ENCODE measurements at regions not wholly inside any gene's neighbourhood (a gene's known extent, or its start where the extent isn't known, plus 50 kb on each side); places are given as distances from the start of the nearest gene placed in this dataset.
"Not testable (repeated sequence)": the region's sequence is repeated elsewhere in the genome, so short reads cannot be mapped to it uniquely, and the experiment has no call there.

DNA sequence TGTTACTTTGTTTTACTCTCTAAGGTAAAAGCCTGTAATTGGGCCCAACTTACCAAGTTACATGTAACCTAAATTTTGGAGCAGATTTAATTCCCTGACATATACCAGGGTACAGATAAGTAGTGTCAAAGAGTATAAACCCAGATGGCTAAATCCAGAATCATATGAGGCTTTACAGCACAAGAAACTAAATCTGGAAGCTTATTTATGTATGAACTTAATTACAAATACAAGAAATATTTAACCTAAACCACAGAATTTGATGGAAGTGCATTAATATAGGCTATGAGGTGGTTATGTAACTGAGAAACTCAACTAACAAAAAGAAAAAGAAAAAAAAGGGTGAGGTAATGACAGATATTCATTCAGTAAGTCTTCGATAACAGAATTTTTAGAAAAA lies 930.2 kb upstream of the ALCAM start:
- DNase-seq (ENCODE audit: low spot score in 2 of 2) (no peak), ATAC-seq (replicated peaks; ENCODE audit: extremely low read depth, poor library complexity, severe bottlenecking) (no peak)
- Mint-ChIP-seq H3K9me3 (peaks cover 3% of the 10 kb centered on the region), H3K36me3 (ENCODE audit: insufficient read depth) (no peaks in the 10 kb centered on the region), H3K27me3 (no peaks in the 10 kb centered on the region), H3K27ac (ENCODE audit: low read depth) (no peak overlapping the region), H3K4me1 (no peaks in the 10 kb centered on the region), H3K4me3 (no peak overlapping the region)

DNA sequence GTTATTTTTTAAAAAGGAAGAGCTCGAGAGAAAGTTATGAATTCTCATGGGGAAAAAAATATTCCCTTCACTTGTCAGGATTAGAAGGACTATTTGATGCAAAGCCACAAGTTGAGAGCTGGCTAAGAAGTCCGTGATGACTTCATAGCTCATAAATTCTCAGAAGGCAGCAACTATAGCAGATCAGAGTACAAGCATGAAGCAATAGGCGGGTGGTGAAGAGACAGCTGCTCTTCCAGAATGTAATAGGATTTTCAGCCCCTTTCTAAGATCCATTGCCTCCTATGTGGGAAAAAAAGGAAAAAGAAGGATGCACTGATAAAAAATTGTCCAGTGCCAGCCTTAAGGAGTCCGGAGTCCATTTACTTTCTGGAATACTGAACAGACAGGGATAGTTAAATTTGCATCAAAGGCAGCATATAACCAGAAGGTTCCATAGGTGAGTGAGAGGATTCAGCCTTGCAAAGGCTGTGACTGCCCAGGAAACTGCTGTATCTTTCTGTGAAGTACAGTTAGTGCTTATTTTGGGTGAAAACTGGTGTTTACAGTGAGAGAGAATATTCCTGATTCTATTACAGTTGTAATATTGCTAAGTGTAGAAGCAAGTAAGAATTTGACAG lies 929.5 kb upstream of the ALCAM start:
- no peaks in the 10 kb centered on the region for H3K36me3 Mint-ChIP-seq (ENCODE audit: insufficient read depth)
- no peak for DNase-seq (ENCODE audit: low spot score in 2 of 2)
- H3K27ac Mint-ChIP-seq (ENCODE audit: low read depth) = no peak overlapping the region

DNA sequence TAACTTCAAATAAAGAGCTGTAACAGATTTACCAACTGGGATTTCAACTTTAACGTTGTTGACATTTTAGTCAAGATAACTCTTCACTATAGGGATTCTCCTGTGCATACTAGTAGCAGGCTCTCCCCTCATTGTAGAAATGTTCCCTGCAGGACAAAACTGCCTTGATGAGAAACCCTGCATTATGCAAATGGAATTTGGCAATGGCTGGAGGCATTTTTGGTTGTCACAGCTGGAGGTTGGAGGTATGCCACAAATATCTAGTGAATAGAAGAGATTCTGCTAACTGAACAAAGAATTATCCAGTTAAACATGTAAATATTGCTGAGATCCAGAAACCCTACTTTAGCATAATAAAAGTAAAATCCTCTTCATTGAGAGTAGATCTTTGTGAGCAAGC lies 928.8 kb upstream of the ALCAM start:
- H3K36me3 Mint-ChIP-seq (ENCODE audit: insufficient read depth) = no peaks in the 10 kb centered on the region
- no peak for ATAC-seq (replicated peaks; ENCODE audit: extremely low read depth, poor library complexity, severe bottlenecking)

More for the DNA sequence above, 929.5 kb upstream of the ALCAM start:
- H3K4me1 Mint-ChIP-seq = no peaks in the 10 kb centered on the region
- H3K4me3 Mint-ChIP-seq = no peak overlapping the region
- no peak for ATAC-seq (replicated peaks; ENCODE audit: extremely low read depth, poor library complexity, severe bottlenecking)
- H3K9me3 Mint-ChIP-seq = peaks cover 10% of the 10 kb centered on the region
- H3K27me3 Mint-ChIP-seq = no peaks in the 10 kb centered on the region

DNA sequence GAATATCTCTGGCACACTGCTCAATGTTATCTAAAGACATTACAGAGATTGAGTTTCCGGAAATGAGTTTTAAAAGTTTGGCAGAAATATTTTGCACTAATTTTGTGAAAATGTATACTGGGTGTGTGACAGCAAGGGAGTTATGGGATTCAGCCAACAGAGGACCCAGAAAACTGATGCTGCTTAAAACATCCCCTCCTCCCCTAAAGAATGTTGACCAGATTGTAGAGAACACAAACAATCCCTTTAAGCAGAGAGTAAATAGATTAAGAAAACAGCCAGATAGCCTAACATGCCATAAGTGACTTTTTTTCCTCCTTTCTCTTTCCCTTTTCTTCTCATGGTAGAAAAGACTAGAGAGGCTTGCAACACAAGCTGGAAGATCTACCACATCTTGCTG lies 928.0 kb upstream of the ALCAM start:
- Mint-ChIP-seq H3K9me3 (peaks cover 15% of the 10 kb centered on the region), H3K4me3 (no peak overlapping the region), H3K27ac (ENCODE audit: low read depth) (no peak overlapping the region), H3K4me1 (no peaks in the 10 kb centered on the region), H3K27me3 (no peaks in the 10 kb centered on the region), H3K36me3 (ENCODE audit: insufficient read depth) (no peaks in the 10 kb centered on the region)
- no peak for DNase-seq (ENCODE audit: low spot score in 2 of 2)
- ATAC-seq (replicated peaks; ENCODE audit: extremely low read depth, poor library complexity, severe bottlenecking) = no peak

More for the DNA sequence above, 928.8 kb upstream of the ALCAM start:
- Mint-ChIP-seq H3K27ac (ENCODE audit: low read depth) (no peak overlapping the region), H3K4me1 (no peaks in the 10 kb centered on the region), H3K9me3 (peaks cover 13% of the 10 kb centered on the region), H3K27me3 (no peaks in the 10 kb centered on the region), H3K4me3 (no peak overlapping the region)
- DNase-seq (ENCODE audit: low spot score in 2 of 2) = no peak

DNA sequence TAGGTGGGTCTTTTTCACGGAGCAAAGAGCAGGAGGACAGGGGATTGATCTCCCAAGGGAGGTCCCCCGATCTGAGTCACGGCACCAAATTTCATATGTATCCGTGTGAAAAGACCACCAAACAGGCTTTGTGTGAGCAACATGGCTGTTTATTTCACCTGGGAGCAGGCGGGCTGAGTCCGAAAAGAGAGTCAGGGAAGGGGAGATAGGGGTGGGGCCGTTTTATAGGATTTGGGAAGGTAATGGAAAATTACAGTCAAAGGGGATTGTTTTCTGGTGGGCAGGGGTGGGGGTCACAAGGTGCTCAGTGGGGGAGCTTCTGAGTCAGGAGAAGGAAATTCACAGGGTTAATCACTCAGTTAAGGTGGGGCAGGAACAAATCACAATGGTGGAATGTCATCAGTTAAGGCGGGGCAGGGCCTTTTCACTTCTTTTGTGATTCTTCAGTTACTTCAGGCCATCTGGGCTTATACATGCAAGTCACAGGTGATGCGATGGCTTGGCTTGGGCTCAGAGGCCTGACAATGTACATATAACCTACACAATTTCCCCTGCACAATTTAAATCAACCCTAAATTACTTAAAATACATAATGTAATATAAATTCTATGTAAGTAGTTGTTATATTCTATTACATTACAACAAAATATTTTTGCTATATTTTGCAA lies 921.3 kb upstream of the ALCAM start:
- not testable (repeated sequence) for H3K27ac Mint-ChIP-seq (ENCODE audit: low read depth); H3K36me3 Mint-ChIP-seq (ENCODE audit: insufficient read depth); H3K4me3 Mint-ChIP-seq; H3K4me1 Mint-ChIP-seq; H3K27me3 Mint-ChIP-seq; DNase-seq (ENCODE audit: low spot score in 2 of 2); ATAC-seq (replicated peaks; ENCODE audit: extremely low read depth, poor library complexity, severe bottlenecking)
- H3K9me3 Mint-ChIP-seq = peaks cover 26% of the 10 kb centered on the region

DNA sequence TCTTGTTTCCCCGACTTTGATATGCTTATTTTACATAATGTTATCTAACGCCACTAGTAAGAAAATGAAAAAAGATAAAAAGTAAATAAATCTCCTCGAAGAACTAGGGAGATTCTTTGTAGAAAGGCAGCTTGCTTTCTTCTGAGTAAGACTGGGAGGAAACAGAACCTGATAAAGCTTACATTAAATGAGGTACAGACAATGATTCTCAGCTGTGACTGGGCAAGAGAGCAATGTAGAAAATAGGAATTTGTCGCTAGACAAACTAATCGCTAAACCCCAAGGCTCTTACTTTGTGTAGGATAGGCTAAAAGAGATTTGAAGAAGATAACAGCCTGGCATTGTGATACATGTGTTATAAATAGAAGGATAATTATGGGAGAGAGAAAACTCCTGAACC lies 919.0 kb upstream of the ALCAM start:
- Mint-ChIP-seq H3K9me3 (peaks cover 13% of the 10 kb centered on the region), H3K4me1 (no peaks in the 10 kb centered on the region), H3K27ac (ENCODE audit: low read depth) (no peak overlapping the region), H3K4me3 (no peak overlapping the region), H3K27me3 (no peaks in the 10 kb centered on the region), H3K36me3 (ENCODE audit: insufficient read depth) (no peaks in the 10 kb centered on the region)
- no peak for DNase-seq (ENCODE audit: low spot score in 2 of 2)
- ATAC-seq (replicated peaks; ENCODE audit: extremely low read depth, poor library complexity, severe bottlenecking) = no peak

DNA sequence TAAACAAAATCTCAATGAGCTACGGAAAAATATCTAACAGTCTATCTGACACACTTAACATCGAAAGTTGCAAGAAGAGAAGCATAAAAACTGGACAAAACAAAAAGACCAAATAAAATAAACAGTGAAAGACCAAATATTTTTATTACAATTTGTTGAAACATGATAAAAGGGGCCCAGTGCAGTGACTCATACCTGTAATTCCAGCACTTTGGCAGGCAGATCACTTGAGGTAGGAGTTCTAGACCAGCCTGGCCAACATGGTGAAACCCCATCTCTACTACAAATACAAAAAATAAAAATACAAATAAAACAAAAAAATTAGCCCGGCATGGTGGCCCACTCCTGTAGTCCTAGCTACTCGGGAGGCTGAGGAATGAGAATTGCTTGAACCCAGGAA lies 914.0 kb upstream of the ALCAM start:
- ATAC-seq (replicated peaks; ENCODE audit: extremely low read depth, poor library complexity, severe bottlenecking) (no peak), DNase-seq (ENCODE audit: low spot score in 2 of 2) (no peak)
- H3K4me1 Mint-ChIP-seq = no peaks in the 10 kb centered on the region
- no peaks in the 10 kb centered on the region for H3K36me3 Mint-ChIP-seq (ENCODE audit: insufficient read depth)
- H3K27ac Mint-ChIP-seq (ENCODE audit: low read depth) = no peak overlapping the region
- no peaks in the 10 kb centered on the region for H3K9me3 Mint-ChIP-seq
- H3K4me3 Mint-ChIP-seq = no peak overlapping the region
- no peaks in the 10 kb centered on the region for H3K27me3 Mint-ChIP-seq

DNA sequence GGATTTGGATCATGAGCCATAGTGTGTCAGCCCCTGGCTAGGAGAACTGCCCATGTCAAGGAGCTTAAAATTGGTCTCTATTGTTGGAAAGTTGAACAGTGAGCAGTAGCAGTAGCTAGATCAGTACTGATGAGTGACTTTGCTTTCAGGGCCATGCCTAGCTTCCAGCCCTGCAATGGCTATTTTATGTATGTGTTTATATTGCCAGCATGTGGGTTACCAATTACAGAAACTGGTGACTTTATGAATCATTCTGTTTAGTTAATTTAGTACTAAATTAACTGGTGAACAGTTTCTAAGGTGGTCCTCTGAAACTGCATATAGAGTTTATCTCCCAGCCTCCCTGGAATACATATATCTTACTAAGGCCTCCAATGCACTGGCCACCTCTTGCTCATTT lies 908.1 kb upstream of the ALCAM start:
- Mint-ChIP-seq H3K27ac (ENCODE audit: low read depth) (no peak overlapping the region), H3K9me3 (no peaks in the 10 kb centered on the region), H3K36me3 (ENCODE audit: insufficient read depth) (no peaks in the 10 kb centered on the region), H3K4me1 (no peaks in the 10 kb centered on the region), H3K4me3 (no peak overlapping the region), H3K27me3 (no peaks in the 10 kb centered on the region)
- DNase-seq (ENCODE audit: low spot score in 2 of 2) (no peak), ATAC-seq (replicated peaks; ENCODE audit: extremely low read depth, poor library complexity, severe bottlenecking) (no peak)

DNA sequence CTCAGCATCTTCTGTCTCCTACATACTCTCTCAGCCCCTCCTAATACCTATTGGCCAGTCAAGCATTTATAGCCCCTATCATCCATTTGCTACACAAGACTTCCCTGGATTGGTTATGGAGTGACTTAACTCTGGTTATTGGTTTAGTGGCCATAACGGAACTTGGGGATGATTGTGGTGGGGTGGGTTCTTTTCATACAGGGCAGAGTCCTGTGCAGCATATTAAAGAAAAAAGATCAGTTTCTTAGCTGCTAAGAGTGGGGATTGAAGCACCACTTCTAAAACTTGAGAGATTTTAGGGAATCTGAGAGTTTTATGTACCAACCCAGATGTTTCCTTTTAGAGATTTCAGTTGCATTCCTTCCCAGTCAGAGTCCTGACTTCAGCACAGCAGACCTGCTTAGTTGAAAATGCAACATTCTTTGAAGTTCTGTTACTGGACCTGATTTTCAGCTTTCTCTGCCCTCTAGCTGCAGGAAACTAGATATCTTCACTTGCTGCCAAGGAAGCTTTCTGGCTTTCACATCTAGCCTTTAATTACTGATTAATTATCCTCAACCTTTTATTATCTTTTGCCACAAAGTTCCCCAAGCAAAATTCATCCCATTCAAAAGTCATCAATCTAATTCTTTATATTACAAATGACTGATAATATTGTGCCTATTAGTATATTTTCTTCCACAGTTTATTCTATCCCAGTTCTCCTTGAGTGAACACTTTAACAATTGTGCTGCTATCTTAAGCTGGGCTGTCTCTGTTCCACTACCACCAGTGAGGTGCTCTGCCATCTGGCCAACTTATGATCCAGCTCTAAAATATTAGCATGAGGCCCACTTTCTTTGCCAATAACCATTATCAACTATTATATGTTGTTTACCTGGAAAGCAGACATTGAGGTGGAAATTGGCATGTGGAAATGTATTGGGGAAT lies 906.0 kb upstream of the ALCAM start:
- no peak for DNase-seq (ENCODE audit: low spot score in 2 of 2)
- no peaks in the 10 kb centered on the region for H3K9me3 Mint-ChIP-seq
- no peaks in the 10 kb centered on the region for H3K36me3 Mint-ChIP-seq (ENCODE audit: insufficient read depth)
- H3K27me3 Mint-ChIP-seq = no peaks in the 10 kb centered on the region
- H3K4me1 Mint-ChIP-seq = no peaks in the 10 kb centered on the region
- H3K27ac Mint-ChIP-seq (ENCODE audit: low read depth) = no peak overlapping the region
- H3K4me3 Mint-ChIP-seq = no peak overlapping the region
- no peak for ATAC-seq (replicated peaks; ENCODE audit: extremely low read depth, poor library complexity, severe bottlenecking)

DNA sequence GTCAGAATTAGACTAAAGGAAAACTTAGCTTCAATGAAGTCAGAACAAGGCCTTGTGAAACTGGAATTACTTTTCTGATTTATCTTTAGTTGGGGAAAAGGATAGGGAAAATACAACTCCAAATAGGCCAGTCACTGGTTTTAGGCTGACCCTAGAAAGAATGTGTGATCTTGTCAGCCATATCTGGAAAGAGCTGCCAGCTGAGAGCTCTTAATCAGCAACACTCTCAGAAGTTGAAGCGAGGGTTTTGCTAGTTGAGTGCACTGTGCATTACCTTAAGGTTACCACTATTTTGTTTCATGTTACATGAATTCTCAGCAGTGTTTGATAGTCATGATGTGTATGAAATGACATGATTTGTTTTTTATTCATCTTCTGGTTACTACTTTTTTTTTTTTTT lies 905.3 kb upstream of the ALCAM start:
- Mint-ChIP-seq H3K27ac (ENCODE audit: low read depth) (no peak overlapping the region), H3K4me1 (no peaks in the 10 kb centered on the region), H3K27me3 (no peaks in the 10 kb centered on the region)

DNA sequence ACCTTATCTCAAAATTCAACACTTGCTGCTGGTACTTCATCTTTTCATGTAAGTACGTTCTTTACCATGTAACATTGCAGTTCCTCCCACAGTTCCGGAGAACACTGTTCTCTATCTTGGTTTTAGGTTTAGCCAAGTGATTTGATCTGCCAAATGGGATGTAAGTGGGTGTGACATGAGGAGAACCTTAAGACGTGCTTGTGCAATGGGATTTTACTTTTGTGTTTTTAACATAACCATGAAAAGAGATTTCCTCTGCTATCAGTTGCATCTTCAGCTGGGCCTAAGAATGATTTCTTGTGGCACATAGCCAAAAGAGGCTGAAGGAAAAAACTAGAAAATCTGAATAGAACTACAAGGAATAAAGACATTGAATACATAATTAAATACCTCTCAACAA lies 894.5 kb upstream of the ALCAM start:
- no peaks in the 10 kb centered on the region for H3K27me3 Mint-ChIP-seq

More for the DNA sequence above, 905.3 kb upstream of the ALCAM start:
- no peak for DNase-seq (ENCODE audit: low spot score in 2 of 2)
- Mint-ChIP-seq H3K9me3 (no peaks in the 10 kb centered on the region), H3K36me3 (ENCODE audit: insufficient read depth) (no peaks in the 10 kb centered on the region), H3K4me3 (no peak overlapping the region)
- ATAC-seq (replicated peaks; ENCODE audit: extremely low read depth, poor library complexity, severe bottlenecking) = no peak

DNA sequence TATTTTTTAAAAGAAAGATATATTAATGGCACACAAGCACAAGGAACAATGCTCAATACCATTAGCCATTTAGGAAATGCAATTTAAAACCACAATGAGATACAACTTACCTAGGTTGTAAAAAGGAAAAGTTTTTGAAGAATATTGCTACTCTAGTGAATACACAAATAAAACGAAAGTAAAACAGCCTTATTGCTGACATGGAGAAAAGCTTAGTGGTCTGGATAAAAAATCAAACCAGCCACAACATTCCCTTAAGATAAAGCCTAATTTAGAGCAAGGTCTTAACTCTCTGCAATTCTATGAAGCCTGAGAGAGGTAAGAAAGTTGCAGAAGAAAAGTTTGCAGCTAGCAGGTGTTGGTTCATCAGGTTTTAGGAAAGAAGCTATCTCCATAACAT lies 892.7 kb upstream of the ALCAM start:
- no peak overlapping the region for H3K4me3 Mint-ChIP-seq
- no peaks in the 10 kb centered on the region for H3K27me3 Mint-ChIP-seq
- no peak overlapping the region for H3K27ac Mint-ChIP-seq (ENCODE audit: low read depth)
- peaks cover 15% of the 10 kb centered on the region for H3K9me3 Mint-ChIP-seq
- no peaks in the 10 kb centered on the region for H3K4me1 Mint-ChIP-seq
- ATAC-seq (replicated peaks; ENCODE audit: extremely low read depth, poor library complexity, severe bottlenecking) = no peak
- DNase-seq (ENCODE audit: low spot score in 2 of 2) = no peak
- H3K36me3 Mint-ChIP-seq (ENCODE audit: insufficient read depth) = no peaks in the 10 kb centered on the region

More for the DNA sequence above, 894.5 kb upstream of the ALCAM start:
- H3K4me1 Mint-ChIP-seq = no peaks in the 10 kb centered on the region
- H3K27ac Mint-ChIP-seq (ENCODE audit: low read depth) = no peak overlapping the region
- peaks cover 19% of the 10 kb centered on the region for H3K9me3 Mint-ChIP-seq
- ATAC-seq (replicated peaks; ENCODE audit: extremely low read depth, poor library complexity, severe bottlenecking) (no peak), DNase-seq (ENCODE audit: low spot score in 2 of 2) (no peak)
- no peak overlapping the region for H3K4me3 Mint-ChIP-seq
- no peaks in the 10 kb centered on the region for H3K36me3 Mint-ChIP-seq (ENCODE audit: insufficient read depth)

DNA sequence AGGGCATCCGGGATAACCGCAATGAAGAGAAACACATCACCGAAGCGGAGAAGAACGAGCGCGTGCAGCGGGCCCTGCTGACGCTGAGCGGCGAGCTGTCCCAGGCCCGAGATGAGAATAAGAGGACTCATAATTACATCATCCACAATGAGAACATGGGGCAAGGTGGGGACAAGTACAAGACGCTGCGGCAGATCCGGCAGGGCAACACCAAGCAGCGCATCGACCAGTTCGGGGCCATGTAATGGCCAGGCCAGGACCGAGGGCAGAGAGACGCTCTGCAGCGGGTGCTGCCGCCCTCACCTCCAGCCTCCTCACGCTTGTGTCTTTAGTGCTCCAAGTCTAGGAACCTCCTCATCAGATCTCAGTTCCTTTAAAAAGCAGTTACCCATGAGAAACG lies 863.7 kb upstream of the ALCAM start:
- no peak overlapping the region for H3K4me3 Mint-ChIP-seq
- H3K9me3 Mint-ChIP-seq = peaks cover 4% of the 10 kb centered on the region
- H3K27me3 Mint-ChIP-seq = no peaks in the 10 kb centered on the region
- no peak overlapping the region for H3K27ac Mint-ChIP-seq (ENCODE audit: low read depth)
- H3K4me1 Mint-ChIP-seq = no peaks in the 10 kb centered on the region
- ATAC-seq (replicated peaks; ENCODE audit: extremely low read depth, poor library complexity, severe bottlenecking) = no peak
- no peaks in the 10 kb centered on the region for H3K36me3 Mint-ChIP-seq (ENCODE audit: insufficient read depth)
- DNase-seq (ENCODE audit: low spot score in 2 of 2) = no peak
